GM18907 (cell line): ENCODE measurements at regions not wholly inside any gene's neighbourhood (a gene's known extent, or its start where the extent isn't known, plus 50 kb on each side); places are given as distances from the start of the nearest gene placed in this dataset.
"Not testable (repeated sequence)": the region's sequence is repeated elsewhere in the genome, so short reads cannot be mapped to it uniquely, and the experiment has no call there.

Source experiments
- ATAC-seq: cut with Tn5 transposase; IDR thresholded peaks from one replicate; pipeline ENCODE4 v1.9.1; 2021; ENCODE audit warnings: mild to moderate bottlenecking, moderate library complexity; ENCODE audit not compliant: unreplicated experiment

- not testable (repeated sequence) for ATAC-seq
Measured at GRCh38 chr9:42568942-42569556, 385.6 kb downstream of the SPATA31A6 start.

GRCh38 chr9:42577851-42578250 lies 394.4 kb downstream of the SPATA31A6 start:
- ATAC-seq: not testable (repeated sequence)
